ENCODE measurements at regions not wholly inside any gene's neighbourhood (a gene's known extent, or its start where the extent isn't known, plus 50 kb on each side); places are given as distances from the start of the nearest gene placed in this dataset.

- TF ChIP-seq ZNF274 (IDR thresholded peaks at IDR 0.05; ENCODE audit: low read depth, low read length) (no peak), YY1 (IDR thresholded peaks at IDR 0.05; ENCODE audit: insufficient read depth, insufficient read length) (no peak), SUZ12 (IDR thresholded peaks at IDR 0.05; ENCODE audit: extremely low read depth, insufficient read depth, insufficient read length) (no peak)
Observed at GRCh38 chr4:29680644-29681043, 1039.5 kb upstream of the PCDH7 start.
